ENCODE measurements at regions not wholly inside any gene's neighbourhood (a gene's known extent, or its start where the extent isn't known, plus 50 kb on each side); places are given as distances from the start of the nearest gene placed in this dataset.

DNA sequence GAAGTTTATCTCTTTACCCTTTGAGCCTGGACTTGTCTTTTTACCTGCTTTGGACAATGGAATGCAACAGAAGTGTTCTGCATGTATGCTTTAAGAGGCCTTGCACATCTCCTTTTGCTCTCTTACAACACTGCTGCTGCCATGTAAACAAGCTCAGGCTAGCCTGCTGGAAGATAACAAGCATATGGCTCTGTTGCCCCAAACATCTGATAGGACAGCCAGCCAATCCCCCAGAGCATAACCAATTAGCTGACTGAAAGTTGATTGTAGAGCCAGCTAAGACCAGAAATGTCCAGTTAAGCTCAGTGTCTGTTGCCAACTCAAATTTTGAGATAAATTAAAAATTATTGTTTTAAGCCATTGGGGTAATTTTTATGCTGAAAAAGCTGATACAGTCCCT lies 510.6 kb upstream of the CNKSR2 start:
- intact Hi-C loops (cut with micrococcal nuclease): no loop called here

DNA sequence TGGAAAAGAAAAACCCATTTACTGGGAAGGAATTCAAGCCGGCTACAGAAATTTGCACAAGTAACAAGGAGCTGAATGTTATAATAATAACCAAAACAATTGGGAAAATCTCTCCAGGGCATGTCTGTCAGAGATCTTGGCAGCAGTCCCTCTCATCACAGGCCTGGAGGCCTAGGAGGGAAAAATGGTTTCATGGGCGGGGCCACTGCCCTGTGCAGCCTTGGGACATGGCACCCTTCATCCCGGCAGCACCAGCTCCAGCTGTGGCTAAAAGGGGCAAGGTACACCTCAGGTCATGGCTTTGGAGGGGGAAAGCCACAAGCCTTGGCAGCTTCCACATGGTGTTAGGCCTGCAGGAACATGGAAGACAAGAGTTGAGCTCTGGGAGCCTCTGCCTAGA lies 513.1 kb upstream of the CNKSR2 start:
- intact Hi-C loops (cut with micrococcal nuclease): no loop called here

GRCh38 chrX:20857746-20858145 lies 516.5 kb upstream of the CNKSR2 start:
- intact Hi-C loops (cut with micrococcal nuclease): no loop called here

GRCh38 chrX:20838477-20838876 lies 535.7 kb upstream of the CNKSR2 start:
- intact Hi-C loops (cut with micrococcal nuclease): no loop called here

- intact Hi-C loops (cut with micrococcal nuclease): no loop called here
Measured at GRCh38 chrX:20829665-20830491, 544.3 kb upstream of the CNKSR2 start.

GRCh38 chrX:20825984-20826383 lies 548.2 kb upstream of the CNKSR2 start:
- intact Hi-C loops (cut with micrococcal nuclease): no loop called here

DNA sequence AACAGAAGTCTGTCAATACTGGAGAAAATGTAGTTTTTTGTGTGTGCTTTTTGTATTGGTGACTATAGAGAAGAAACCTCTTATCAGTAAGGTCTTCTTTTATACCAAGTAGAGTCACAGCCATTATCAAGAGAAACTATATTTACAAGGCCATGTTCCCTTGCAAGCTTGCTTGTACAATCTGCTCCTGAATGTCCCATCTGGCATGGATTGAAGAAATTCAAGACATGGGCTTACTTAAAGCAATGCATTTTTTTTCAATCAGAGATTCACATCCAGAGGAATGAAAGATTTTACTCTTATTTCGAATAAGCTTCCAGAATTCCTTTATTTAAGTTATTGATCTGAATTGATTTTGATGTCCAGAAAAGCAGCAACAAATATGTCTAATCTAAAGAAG lies 537.3 kb upstream of the RPS6KA3 start:
- intact Hi-C loops (cut with micrococcal nuclease): no loop called here

DNA sequence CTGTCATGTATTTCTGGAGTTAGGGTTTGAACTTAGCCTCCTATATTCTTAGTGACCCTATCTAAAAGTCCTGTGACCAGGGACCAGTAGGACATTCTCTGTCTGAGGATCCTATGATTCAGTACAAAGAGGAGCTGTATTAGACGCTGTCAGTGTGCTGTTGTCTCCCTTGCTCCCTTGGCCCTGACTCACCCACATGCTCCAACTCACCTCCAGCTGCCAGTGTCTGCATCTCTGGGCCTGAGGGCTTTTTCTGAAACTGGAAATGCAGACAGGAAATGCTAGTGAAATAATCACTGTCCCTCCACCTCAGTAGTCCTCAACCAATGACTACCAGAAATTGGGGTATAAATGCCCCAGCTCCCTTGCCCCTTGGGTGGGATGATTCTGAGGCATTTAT lies 535.3 kb upstream of the RPS6KA3 start:
- intact Hi-C loops (cut with micrococcal nuclease): no loop called here

GRCh38 chrX:20796450-20796849 lies 529.7 kb upstream of the RPS6KA3 start:
- intact Hi-C loops (cut with micrococcal nuclease): no loop called here

GRCh38 chrX:20789103-20789502 lies 522.4 kb upstream of the RPS6KA3 start:
- intact Hi-C loops (cut with micrococcal nuclease): no loop called here

DNA sequence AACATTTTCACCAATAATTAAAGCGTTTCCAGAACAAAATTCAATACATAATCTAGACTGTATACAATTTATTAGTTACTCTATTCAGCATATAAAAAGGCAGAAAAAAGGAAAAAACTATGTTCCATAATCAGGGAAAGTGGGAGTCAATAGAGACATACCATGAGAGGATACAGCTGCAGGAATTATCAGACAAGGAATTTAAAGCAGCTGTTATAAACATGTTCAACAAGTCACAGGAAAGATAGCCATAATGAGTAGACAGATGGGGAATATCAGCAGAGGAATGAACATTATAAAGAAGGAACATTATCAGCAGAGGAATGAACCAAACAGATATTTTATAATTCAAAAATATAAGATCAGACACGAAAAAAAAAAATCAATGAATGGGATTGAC lies 500.6 kb upstream of the RPS6KA3 start:
- intact Hi-C loops (cut with micrococcal nuclease): no loop called here

- intact Hi-C loops (cut with micrococcal nuclease): no loop called here
Measured at GRCh38 chrX:20756585-20756984, 489.9 kb upstream of the RPS6KA3 start.

DNA sequence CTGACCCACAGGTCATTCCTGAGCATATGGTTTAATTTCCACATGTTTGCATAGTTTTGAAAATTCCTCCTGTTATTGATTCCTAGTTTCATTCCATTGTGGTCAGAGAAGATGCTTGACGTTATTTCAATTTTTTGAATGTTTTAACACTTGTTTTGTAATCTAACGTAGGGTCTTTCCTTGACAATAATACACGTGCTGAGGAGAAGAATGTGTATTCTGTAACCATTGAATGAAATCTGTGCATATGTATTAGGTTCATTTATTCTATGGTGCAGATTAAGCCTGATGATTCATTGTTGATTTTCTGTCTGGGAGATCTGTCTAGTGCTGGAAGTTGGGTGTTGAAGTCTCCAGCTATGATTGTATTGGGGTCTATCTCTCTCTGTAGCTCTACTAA lies 486.4 kb upstream of the RPS6KA3 start:
- intact Hi-C loops (cut with micrococcal nuclease): no loop called here

GRCh38 chrX:20746690-20747089 lies 480.0 kb upstream of the RPS6KA3 start:
- intact Hi-C loops (cut with micrococcal nuclease): no loop called here

DNA sequence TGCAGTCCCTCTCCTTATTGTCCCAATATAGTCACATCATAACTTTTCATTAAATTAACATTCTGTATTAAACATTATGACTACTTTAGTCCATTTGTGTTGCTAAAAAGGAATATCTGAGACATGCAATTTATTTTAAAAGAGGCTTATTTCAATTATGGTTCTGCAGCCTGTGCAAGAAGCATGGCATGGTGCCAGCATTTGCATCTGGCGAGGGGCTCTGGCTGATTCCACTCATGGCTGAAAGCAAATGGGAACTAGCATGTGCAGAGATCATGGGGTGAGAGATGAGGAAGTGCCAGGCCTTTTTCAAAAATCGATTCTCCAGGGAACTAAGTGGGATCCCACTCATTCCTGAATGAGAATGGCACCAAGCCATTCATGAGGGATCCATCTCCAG lies 476.3 kb upstream of the RPS6KA3 start:
- intact Hi-C loops (cut with micrococcal nuclease): no loop called here

- intact Hi-C loops (cut with micrococcal nuclease): no loop called here
Measured at GRCh38 chrX:20742106-20742505, 475.4 kb upstream of the RPS6KA3 start.

- intact Hi-C loops (cut with micrococcal nuclease): no loop called here
Measured at GRCh38 chrX:20740443-20740842, 473.7 kb upstream of the RPS6KA3 start.

DNA sequence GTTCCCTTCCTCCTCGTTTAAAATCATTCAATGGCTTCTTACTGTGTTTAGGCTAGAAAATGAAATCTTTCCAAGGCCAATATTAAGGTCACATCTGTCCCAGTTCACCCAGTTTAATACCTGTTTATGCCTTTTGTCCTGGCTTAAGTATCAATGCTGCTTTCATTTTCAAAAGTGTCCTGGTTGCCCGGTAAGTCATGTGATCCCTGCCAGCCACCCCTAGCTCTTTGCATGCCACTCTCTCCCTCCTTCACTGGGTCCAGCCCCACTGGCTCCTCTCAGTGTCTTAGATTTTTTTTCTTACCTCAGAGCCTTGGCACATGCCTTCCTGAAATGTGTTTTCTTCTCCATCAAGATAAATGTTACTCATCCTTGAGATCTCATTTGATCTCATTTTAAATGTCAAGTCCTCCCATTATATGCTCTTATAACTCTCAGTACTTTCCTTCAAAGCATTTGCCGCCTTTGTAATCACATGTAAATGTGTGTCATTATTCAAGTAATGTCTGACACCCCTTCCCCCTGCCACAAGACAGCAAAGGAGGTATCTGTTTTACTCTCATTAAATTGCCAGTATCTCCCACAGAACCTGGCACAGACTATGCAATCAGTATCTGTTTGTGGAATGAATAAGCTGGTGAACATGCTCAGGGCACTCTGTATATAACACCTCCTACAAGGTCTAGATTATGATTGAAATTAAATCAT lies 472.5 kb upstream of the RPS6KA3 start:
- intact Hi-C loops (cut with micrococcal nuclease): no loop called here

GRCh38 chrX:20729416-20729815 lies 462.7 kb upstream of the RPS6KA3 start:
- intact Hi-C loops (cut with micrococcal nuclease): no loop called here

DNA sequence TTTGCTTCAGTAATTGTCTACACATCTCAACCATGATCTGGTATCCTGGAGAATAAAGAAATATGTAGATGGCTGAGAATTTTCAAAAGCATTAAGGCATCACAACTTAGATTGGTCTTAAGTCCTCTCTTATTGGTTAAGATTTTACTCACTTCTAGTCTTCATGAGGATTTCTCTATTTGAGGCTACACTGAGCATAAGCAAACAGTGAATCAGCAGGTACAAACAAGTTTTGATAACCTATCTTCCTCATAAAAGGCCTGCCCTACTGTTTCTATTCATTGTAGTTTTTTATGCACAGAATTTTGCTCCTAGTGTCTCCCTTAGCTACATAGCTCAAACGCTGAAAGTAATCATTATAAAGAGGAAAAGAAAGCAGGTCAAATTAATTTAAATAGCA lies 460.7 kb upstream of the RPS6KA3 start:
- intact Hi-C loops (cut with micrococcal nuclease): no loop called here

- intact Hi-C loops (cut with micrococcal nuclease): no loop called here
Measured at GRCh38 chrX:20720954-20721626, 454.4 kb upstream of the RPS6KA3 start.

DNA sequence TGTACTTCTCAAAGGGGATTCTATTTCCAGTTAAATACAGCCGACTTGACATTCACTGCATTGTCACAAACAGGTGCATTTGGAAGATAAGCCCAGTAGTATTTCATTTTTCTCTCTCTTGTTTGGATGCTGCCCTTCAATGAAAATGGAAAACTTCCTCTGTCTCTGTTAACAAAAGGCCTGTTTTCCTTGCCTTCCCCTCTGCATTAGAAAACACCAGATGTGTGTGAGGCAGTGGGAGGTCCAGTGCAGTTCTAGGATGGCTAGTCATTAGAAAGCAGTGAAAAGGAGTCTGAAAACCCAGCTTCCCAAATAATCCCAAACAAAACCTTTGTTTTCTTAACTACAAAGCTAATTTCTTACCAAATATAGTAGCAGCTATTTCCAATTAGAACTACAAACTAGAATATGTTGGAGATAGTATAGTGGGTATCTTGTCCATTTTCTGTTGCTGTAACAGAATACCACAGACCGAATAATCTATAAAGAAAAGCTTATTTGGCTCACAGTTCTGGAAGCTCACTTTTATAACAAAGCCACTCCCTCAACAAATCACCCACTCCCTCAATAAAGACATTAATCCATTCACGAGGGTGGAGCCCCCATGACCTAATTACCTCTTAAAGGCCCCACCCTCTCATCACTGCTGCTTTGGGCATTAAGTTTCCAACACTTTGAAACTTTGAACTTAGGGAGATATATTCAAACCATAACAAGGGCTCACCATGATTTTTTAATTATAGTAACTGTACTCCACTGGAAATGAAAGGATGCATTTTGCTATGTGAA lies 452.1 kb upstream of the RPS6KA3 start:
- intact Hi-C loops (cut with micrococcal nuclease): no loop called here

All from T-helper 1 cell treated with Interleukin-12 subunit alpha and Interleukin-12 subunit beta and Interleukin-4 antibody, amounts not matched to agents 30 ng/mL and 1 ng/mL, for 36 hours (primary cell).